ENCODE measurements at regions not wholly inside any gene's neighbourhood (a gene's known extent, or its start where the extent isn't known, plus 50 kb on each side); places are given as distances from the start of the nearest gene placed in this dataset.

DNA sequence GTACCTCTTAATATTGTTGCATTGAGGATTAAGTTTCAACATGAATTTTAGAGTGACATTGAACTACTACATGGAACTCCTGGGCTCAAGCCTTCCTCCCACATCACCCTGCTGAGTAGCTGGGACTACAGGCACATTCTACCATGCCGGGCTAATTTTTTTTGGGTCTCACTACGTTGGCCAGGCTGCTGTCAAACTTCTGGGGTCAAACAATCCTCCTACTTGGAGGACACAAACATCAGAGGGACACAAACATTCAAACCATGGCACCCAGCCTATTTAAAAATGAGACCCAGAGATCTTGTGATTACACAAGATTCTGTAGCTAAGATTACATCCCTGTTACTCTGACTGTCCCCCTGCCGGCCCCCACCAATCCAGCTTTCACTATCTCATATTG, 180.9 kb downstream of the KCNRG start:
- TF ChIP-seq, protein P1, sequence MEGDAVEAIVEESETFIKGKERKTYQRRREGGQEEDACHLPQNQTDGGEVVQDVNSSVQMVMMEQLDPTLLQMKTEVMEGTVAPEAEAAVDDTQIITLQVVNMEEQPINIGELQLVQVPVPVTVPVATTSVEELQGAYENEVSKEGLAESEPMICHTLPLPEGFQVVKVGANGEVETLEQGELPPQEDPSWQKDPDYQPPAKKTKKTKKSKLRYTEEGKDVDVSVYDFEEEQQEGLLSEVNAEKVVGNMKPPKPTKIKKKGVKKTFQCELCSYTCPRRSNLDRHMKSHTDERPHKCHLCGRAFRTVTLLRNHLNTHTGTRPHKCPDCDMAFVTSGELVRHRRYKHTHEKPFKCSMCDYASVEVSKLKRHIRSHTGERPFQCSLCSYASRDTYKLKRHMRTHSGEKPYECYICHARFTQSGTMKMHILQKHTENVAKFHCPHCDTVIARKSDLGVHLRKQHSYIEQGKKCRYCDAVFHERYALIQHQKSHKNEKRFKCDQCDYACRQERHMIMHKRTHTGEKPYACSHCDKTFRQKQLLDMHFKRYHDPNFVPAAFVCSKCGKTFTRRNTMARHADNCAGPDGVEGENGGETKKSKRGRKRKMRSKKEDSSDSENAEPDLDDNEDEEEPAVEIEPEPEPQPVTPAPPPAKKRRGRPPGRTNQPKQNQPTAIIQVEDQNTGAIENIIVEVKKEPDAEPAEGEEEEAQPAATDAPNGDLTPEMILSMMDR (IDR thresholded peaks at IDR 0.05) = no peak
- no peak for TF ChIP-seq EZH2 (IDR thresholded peaks at IDR 0.05; ENCODE audit: borderline replicate concordance, insufficient read depth, low read depth, low read length, poor library complexity, severe bottlenecking)
